Smooth muscle cell (in vitro differentiated cells): ENCODE measurements at regions not wholly inside any gene's neighbourhood (a gene's known extent, or its start where the extent isn't known, plus 50 kb on each side); places are given as distances from the start of the nearest gene placed in this dataset.

Source experiments
- DNase-seq: peaks from one replicate; lab custom pipeline; 2025; ENCODE audit not compliant: unreplicated experiment; lab: John Stamatoyannopoulos, UW
- H2AFZ ChIP-seq: fragments of 200-600 bp; sonication (generic); 2 replicates; pipeline ENCODE4 v1.6.0; 2016; ENCODE audit warnings: antibody characterized with exemption, low read depth, mild to moderate bottlenecking
- H3F3A ChIP-seq: fragments of 200-600 bp; sonication (generic); 2 replicates; pipeline ENCODE4 v1.6.0; 2017; ENCODE audit warnings: antibody characterized with exemption, low read depth
- H3K27ac ChIP-seq: fragments of 200-600 bp; sonication (generic); 2 replicates; pipeline ENCODE4 v1.5.1; 2016; ENCODE audit warnings: low read depth, mild to moderate bottlenecking
- H3K27me3 ChIP-seq: fragments of 200-600 bp; sonication (generic); 2 replicates; pipeline ENCODE4 v1.6.1; 2016; ENCODE audit warnings: low read depth, mild to moderate bottlenecking
- H3K36me3 ChIP-seq: fragments of 200-600 bp; sonication (generic); 2 replicates; pipeline ENCODE4 v1.5.1; 2016; ENCODE audit warnings: low read depth
- H3K4me1 ChIP-seq: fragments of 200-600 bp; sonication (generic); 2 replicates; pipeline ENCODE4 v1.5.1; 2016; ENCODE audit warnings: low read depth
- H3K4me2 ChIP-seq: fragments of 200-600 bp; sonication (generic); 2 replicates; pipeline ENCODE4 v1.6.0; 2016; ENCODE audit warnings: mild to moderate bottlenecking
- H3K4me3 ChIP-seq: fragments of 200-600 bp; sonication (generic); 2 replicates; pipeline ENCODE4 v1.5.1; 2016; ENCODE audit warnings: mild to moderate bottlenecking
- H3K79me2 ChIP-seq: fragments of 200-600 bp; sonication (generic); 2 replicates; pipeline ENCODE4 v1.6.0; 2016; ENCODE audit warnings: low read depth, mild to moderate bottlenecking
- H3K9ac ChIP-seq: fragments of 200-600 bp; sonication (generic); 2 replicates; pipeline ENCODE4 v1.6.0; 2016; ENCODE audit warnings: low read depth
- H3K9me3 ChIP-seq: fragments of 200-600 bp; sonication (generic); replicated peaks from 2 replicates; pipeline ENCODE4 v1.5.1; 2016; ENCODE audit warnings: low read depth
- H4K20me1 ChIP-seq: fragments of 200-600 bp; sonication (generic); 2 replicates; pipeline ENCODE4 v1.6.0; 2016; ENCODE audit warnings: low read depth
- WGBS: methylation state at CpG from one replicate; pipeline ENCODE4 v1.1.7; 2016; ENCODE audit warnings: low lambda C conversion rate; 5-methylcytosine and 5-hydroxymethylcytosine counted together
- TF ChIP-seq, protein P1 (sequence below): fragments of 200-600 bp; sonication (generic); IDR thresholded peaks from 2 replicates; pipeline ENCODE4 v1.5.1; 2017; ENCODE audit warnings: borderline replicate concordance, mild to moderate bottlenecking, antibody characterized with exemption; ENCODE audit not compliant: insufficient read depth, poor library complexity, severe bottlenecking

DNA sequence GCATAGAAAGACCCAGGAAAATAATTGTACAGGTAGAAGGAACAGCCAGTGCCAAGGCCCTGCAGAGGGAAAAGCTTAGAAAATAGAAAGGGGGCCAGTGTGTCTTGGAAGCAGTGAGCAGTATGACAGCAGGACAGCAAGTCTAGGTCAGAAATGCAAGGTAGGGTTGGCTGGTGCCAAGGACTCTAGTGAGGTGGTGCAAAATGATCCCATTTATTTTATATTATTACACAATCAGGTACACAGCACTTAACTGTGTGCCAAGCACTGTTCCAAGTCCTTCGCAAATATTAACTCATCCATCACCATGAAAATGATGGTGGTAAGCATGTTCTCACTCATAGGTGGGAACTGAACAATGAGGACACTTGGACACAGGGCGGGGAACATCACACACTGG is 100.0 kb downstream of the AQP4 start:
- Histone ChIP-seq H3F3A (no peaks in the 10 kb centered on the region), H2AFZ (no peak overlapping the region), H3K9me3 (no peaks in the 10 kb centered on the region), H3K4me2 (no peak overlapping the region), H4K20me1 (no peaks in the 10 kb centered on the region), H3K79me2 (no peaks in the 10 kb centered on the region), H3K27me3 (no peaks in the 10 kb centered on the region), H3K4me3 (no peak overlapping the region), H3K4me1 (no peaks in the 10 kb centered on the region), H3K9ac (no peak overlapping the region), H3K27ac (no peak overlapping the region), H3K36me3 (no peaks in the 10 kb centered on the region)
- DNase-seq: no peak
- TF ChIP-seq, protein P1, sequence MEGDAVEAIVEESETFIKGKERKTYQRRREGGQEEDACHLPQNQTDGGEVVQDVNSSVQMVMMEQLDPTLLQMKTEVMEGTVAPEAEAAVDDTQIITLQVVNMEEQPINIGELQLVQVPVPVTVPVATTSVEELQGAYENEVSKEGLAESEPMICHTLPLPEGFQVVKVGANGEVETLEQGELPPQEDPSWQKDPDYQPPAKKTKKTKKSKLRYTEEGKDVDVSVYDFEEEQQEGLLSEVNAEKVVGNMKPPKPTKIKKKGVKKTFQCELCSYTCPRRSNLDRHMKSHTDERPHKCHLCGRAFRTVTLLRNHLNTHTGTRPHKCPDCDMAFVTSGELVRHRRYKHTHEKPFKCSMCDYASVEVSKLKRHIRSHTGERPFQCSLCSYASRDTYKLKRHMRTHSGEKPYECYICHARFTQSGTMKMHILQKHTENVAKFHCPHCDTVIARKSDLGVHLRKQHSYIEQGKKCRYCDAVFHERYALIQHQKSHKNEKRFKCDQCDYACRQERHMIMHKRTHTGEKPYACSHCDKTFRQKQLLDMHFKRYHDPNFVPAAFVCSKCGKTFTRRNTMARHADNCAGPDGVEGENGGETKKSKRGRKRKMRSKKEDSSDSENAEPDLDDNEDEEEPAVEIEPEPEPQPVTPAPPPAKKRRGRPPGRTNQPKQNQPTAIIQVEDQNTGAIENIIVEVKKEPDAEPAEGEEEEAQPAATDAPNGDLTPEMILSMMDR: no peak
- WGBS: 89% methylated on average over 2 of the region's 2 CpGs

DNA sequence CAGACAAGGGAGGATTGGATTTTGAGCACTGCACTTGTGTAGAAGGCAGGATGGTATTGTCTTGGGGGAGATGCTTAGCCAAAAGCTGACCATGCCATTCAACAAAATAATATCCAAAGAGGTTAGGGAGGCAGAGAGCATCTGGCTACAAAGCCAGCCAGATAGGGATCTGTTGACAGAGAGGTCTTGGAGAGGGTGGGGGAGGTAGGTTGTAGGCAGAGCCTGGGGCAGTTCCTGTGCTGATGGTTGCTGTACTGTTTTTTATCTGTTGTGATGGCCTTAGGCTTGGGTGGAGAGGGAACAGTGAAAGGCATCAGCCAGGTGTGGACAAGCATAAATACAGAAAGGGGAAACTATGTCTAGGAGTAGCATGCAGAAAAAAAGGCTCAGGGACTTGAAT is 100.9 kb downstream of the AQP4 start:
- H3K79me2 ChIP-seq: no peaks in the 10 kb centered on the region
- H3K9ac ChIP-seq: no peak overlapping the region
- no peaks in the 10 kb centered on the region for H3K36me3 ChIP-seq
- H2AFZ ChIP-seq: no peak overlapping the region
- no peaks in the 10 kb centered on the region for H3K4me1 ChIP-seq
- H3K4me2 ChIP-seq: no peak overlapping the region
- no peak overlapping the region for H3K27ac ChIP-seq
- no peaks in the 10 kb centered on the region for H3K27me3 ChIP-seq
- H4K20me1 ChIP-seq: no peaks in the 10 kb centered on the region
- no peak overlapping the region for H3K4me3 ChIP-seq
- H3F3A ChIP-seq: no peaks in the 10 kb centered on the region
- H3K9me3 ChIP-seq: no peaks in the 10 kb centered on the region
- TF ChIP-seq, protein P1: no peak
- DNase-seq: no peak

DNA sequence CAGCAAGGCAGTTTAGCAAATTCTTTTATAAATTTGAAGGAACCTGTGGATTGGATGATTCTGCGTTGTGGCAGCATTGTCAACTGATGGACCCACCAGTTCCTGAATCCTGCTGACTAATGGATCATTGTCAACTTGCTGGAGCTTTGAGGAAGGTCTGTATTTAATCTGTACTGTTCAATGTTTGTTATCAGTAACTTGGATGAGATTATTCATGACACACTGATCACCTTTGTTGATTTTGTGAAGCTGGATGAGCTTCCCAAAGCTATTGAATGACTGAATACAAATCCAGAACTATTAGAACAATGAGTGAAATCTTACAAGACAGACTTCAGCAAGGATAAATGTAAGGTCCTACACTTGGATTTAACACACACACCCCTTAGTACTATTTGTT is 101.3 kb downstream of the AQP4 start:
- Histone ChIP-seq H3K79me2 (no peaks in the 10 kb centered on the region), H3K4me2 (no peak overlapping the region), H2AFZ (no peak overlapping the region), H3K36me3 (no peaks in the 10 kb centered on the region), H3F3A (no peaks in the 10 kb centered on the region), H4K20me1 (no peaks in the 10 kb centered on the region), H3K4me1 (no peaks in the 10 kb centered on the region), H3K27me3 (no peaks in the 10 kb centered on the region), H3K9ac (no peak overlapping the region), H3K9me3 (no peaks in the 10 kb centered on the region), H3K27ac (no peak overlapping the region), H3K4me3 (no peak overlapping the region)
- TF ChIP-seq, protein P1: no peak
- 92% methylated on average over 1 of the region's 1 CpG for WGBS
- DNase-seq: no peak

DNA sequence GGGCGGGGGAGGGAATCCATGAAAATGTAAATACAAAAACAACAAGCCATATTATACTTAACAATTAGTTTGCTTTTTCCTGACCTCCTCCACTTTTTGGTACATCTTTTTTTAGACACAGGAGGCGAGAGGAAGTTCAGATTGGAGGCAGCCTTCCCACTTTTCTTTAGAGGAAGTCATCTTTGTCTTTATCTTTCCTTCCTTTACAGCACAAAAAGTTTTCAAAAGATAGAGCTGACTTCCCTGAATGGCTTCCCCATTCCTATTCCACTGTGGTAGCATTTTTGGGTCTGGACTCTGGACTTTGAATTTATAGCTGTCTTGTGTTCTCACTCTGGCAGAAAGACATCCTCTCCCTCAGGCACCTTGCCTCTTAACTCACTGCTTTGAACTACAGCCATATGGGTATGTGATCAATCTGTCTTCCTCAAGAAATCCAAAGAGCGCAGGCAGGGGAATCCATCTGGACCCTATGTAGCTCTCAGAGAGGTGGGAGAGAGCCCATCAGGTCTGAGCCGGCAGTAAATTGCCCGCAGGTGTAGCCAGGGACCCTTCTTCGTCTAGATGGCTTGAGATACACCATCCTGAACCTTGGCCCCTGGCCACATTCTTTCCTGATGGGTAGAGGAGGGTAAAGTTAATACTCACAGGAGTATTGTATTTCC is 101.9 kb downstream of the AQP4 start:
- Histone ChIP-seq H3K4me2 (no peak overlapping the region), H3K79me2 (no peaks in the 10 kb centered on the region), H3K4me3 (no peak overlapping the region), H3K9ac (no peak overlapping the region), H3F3A (no peaks in the 10 kb centered on the region), H2AFZ (no peak overlapping the region), H3K4me1 (no peaks in the 10 kb centered on the region), H3K9me3 (no peaks in the 10 kb centered on the region), H4K20me1 (no peaks in the 10 kb centered on the region), H3K27ac (no peak overlapping the region), H3K27me3 (no peaks in the 10 kb centered on the region), H3K36me3 (no peaks in the 10 kb centered on the region)
- 70% methylated on average over 6 of the region's 6 CpGs for WGBS
- DNase-seq: no peak
- TF ChIP-seq, protein P1: no peak
